ENCODE measurements at regions not wholly inside any gene's neighbourhood (a gene's known extent, or its start where the extent isn't known, plus 50 kb on each side); places are given as distances from the start of the nearest gene placed in this dataset.

GRCh38 chr2:152242787-152243472 is 67.4 kb upstream of the STAM2 start:
- WGBS (ENCODE audit: missing lambda C conversion rate): 78% methylated on average over 3 of the region's 3 CpGs
- DNase-seq (ENCODE audit: low read depth in 1 of 2, low spot score in 1 of 2) (no peak), FAIRE-seq (no peak), ATAC-seq (no peak)
- no peak overlapping the region for H3K4me2 ChIP-seq
- H3K4me3 ChIP-seq: no peak overlapping the region
- no peak overlapping the region for H3K27ac ChIP-seq
- no peaks in the 10 kb centered on the region for H3K4me1 ChIP-seq
- CTCF ChIA-PET: interaction anchor here (1.1 kb wide), 1 partner anchor 93 kb away, joined by 4 read pairs; no protein-coding TSS in a partner anchor
- POLR2A ChIA-PET: no interaction called here
- TF ChIP-seq HOXB13 (CRISPR knock-in tag; IDR thresholded peaks at IDR 0.05; ENCODE audit: low read depth): no peak
- TF ChIP-seq NR3C1 (IDR thresholded peaks at IDR 0.05): no peak
- TF ChIP-seq SREBF2 (IDR thresholded peaks at IDR 0.05): no peak
- TF ChIP-seq POLR2AphosphoS2 (conservative IDR thresholded peaks at IDR 0.05; ENCODE audit: low read length): no peak
- TF ChIP-seq MYC (IDR thresholded peaks at IDR 0.05; ENCODE audit: borderline replicate concordance, low read length): no peak
- peaks cover 7% of the 10 kb centered on the region; the same call in 2 of the 3 replicates for H3K9me3 ChIP-seq

- H3K9me3 ChIP-seq: peaks cover 7% of the 10 kb centered on the region; the same call in 2 of the 3 replicates
- FAIRE-seq: no peak
- no peak for ATAC-seq
- 78% methylated on average over 8 of the region's 8 CpGs for WGBS (ENCODE audit: missing lambda C conversion rate)
- TF ChIP-seq BCL3 (IDR thresholded peaks at IDR 0.05) (no peak), MAFK (IDR thresholded peaks at IDR 0.05; ENCODE audit: partially characterized antibody) (no peak), CEBPB (IDR thresholded peaks at IDR 0.05) (no peak), HMGXB4 (CRISPR knock-in tag; IDR thresholded peaks at IDR 0.05; ENCODE audit: borderline replicate concordance) (no peak), HES2 (IDR thresholded peaks at IDR 0.05) (no peak), RARB (CRISPR knock-in tag; IDR thresholded peaks at IDR 0.05) (no peak), CHD2 (IDR thresholded peaks at IDR 0.05; ENCODE audit: low read length, partially characterized antibody) (no peak), E2F6 (IDR thresholded peaks at IDR 0.05; ENCODE audit: borderline replicate concordance, low read depth) (no peak), JUN (IDR thresholded peaks at IDR 0.05) (no peak), ZNF302 (CRISPR knock-in tag; IDR thresholded peaks at IDR 0.05) (no peak), ATOH8 (CRISPR knock-in tag; IDR thresholded peaks at IDR 0.05; ENCODE audit: low read depth) (no peak), EP300 (IDR thresholded peaks at IDR 0.05) (no peak), NR3C1 (IDR thresholded peaks at IDR 0.05) (no peak), KDM1A (IDR thresholded peaks at IDR 0.05; ENCODE audit: low read depth) (no peak), HOXB5 (CRISPR knock-in tag; IDR thresholded peaks at IDR 0.05) (no peak), SMC3 (IDR thresholded peaks at IDR 0.05) (no peak), RFX5 (IDR thresholded peaks at IDR 0.05) (no peak), RNF2 (IDR thresholded peaks at IDR 0.05; ENCODE audit: borderline replicate concordance, low read depth) (no peak)
- no peak overlapping the region for H3K4me3 ChIP-seq
- DNase-seq (ENCODE audit: low read depth in 1 of 2, low spot score in 1 of 2): no peak
- no peaks in the 10 kb centered on the region for H3K4me1 ChIP-seq
- H3K27ac ChIP-seq: no peak overlapping the region
- H3K4me2 ChIP-seq: no peak overlapping the region
- ChIA-PET POLR2A (no interaction called here), CTCF (interaction anchor here (1.1 kb wide), 1 partner anchor 92 kb away, joined by 4 read pairs; no protein-coding TSS in a partner anchor)
Measured at GRCh38 chr2:152243761-152244640, 68.4 kb upstream of the STAM2 start.
